ENCODE measurements at regions not wholly inside any gene's neighbourhood (a gene's known extent, or its start where the extent isn't known, plus 50 kb on each side); places are given as distances from the start of the nearest gene placed in this dataset.

- TF ChIP-seq POLR2AphosphoS5 (IDR thresholded peaks at IDR 0.05) = no peak
- TF ChIP-seq CTCF (IDR thresholded peaks at IDR 0.05) = no peak
- no peak for TF ChIP-seq EP300 (IDR thresholded peaks at IDR 0.05)
- no peak for TF ChIP-seq POLR2A (IDR thresholded peaks at IDR 0.05)
- Histone ChIP-seq H3K4me1 (peaks cover 3% of the 10 kb centered on the region), H3K36me3 (no peaks in the 10 kb centered on the region), H3K4me3 (no peak overlapping the region), H3K9me3 (no peaks in the 10 kb centered on the region), H3K27me3 (no peaks in the 10 kb centered on the region), H3K27ac (no peak overlapping the region)
- 62% methylated on average over 1 of the region's 1 CpG for WGBS
- no peak for DNase-seq (ENCODE audit: low spot score in 2 of 2)
Measured at GRCh38 chr21:16968436-16968835, 544.4 kb upstream of the CXADR start.

GRCh38 chr21:16969636-16970035 is 543.2 kb upstream of the CXADR start:
- H3K27ac ChIP-seq = no peak overlapping the region
- H3K4me3 ChIP-seq = no peak overlapping the region
- 53% methylated on average over 2 of the region's 2 CpGs for WGBS
- no peaks in the 10 kb centered on the region for H3K9me3 ChIP-seq
- DNase-seq (ENCODE audit: low spot score in 2 of 2) = no peak
- no peaks in the 10 kb centered on the region for H3K27me3 ChIP-seq
- no peaks in the 10 kb centered on the region for H3K36me3 ChIP-seq
- peaks cover 3% of the 10 kb centered on the region for H3K4me1 ChIP-seq
- TF ChIP-seq EP300 (IDR thresholded peaks at IDR 0.05) (no peak), POLR2AphosphoS5 (IDR thresholded peaks at IDR 0.05) (no peak), CTCF (IDR thresholded peaks at IDR 0.05) (no peak)

- Histone ChIP-seq H3K36me3 (no peaks in the 10 kb centered on the region), H3K27me3 (no peaks in the 10 kb centered on the region), H3K9me3 (no peaks in the 10 kb centered on the region), H3K4me1 (peaks cover 15% of the 10 kb centered on the region), H3K27ac (no peak overlapping the region), H3K4me3 (no peak overlapping the region)
- WGBS = 88% methylated on average over 8 of the region's 8 CpGs
- DNase-seq (ENCODE audit: low spot score in 2 of 2) = no peak
- no peak for TF ChIP-seq POLR2A (IDR thresholded peaks at IDR 0.05)
- no peak for TF ChIP-seq CTCF (IDR thresholded peaks at IDR 0.05)
- TF ChIP-seq POLR2AphosphoS5 (IDR thresholded peaks at IDR 0.05) = no peak
- no peak for TF ChIP-seq EP300 (IDR thresholded peaks at IDR 0.05)
Measured at GRCh38 chr21:16974060-16974459, 538.8 kb upstream of the CXADR start.

GRCh38 chr21:16976193-16976592 is 536.6 kb upstream of the CXADR start:
- no peaks in the 10 kb centered on the region for H3K36me3 ChIP-seq
- no peak overlapping the region for H3K4me3 ChIP-seq
- WGBS = 19% methylated on average over 2 of the region's 2 CpGs
- H3K4me1 ChIP-seq = peaks cover 15% of the 10 kb centered on the region
- H3K27me3 ChIP-seq = no peaks in the 10 kb centered on the region
- DNase-seq (ENCODE audit: low spot score in 2 of 2) = no peak
- TF ChIP-seq POLR2AphosphoS5 (IDR thresholded peaks at IDR 0.05) (no peak), EP300 (IDR thresholded peaks at IDR 0.05) (no peak), POLR2A (IDR thresholded peaks at IDR 0.05) (no peak), CTCF (IDR thresholded peaks at IDR 0.05) (no peak)
- H3K27ac ChIP-seq = no peak overlapping the region
- H3K9me3 ChIP-seq = no peaks in the 10 kb centered on the region

- no peak overlapping the region for H3K4me3 ChIP-seq
- DNase-seq (ENCODE audit: low spot score in 2 of 2) = no peak
- no peaks in the 10 kb centered on the region for H3K9me3 ChIP-seq
- H3K27me3 ChIP-seq = no peaks in the 10 kb centered on the region
- no peak for TF ChIP-seq POLR2AphosphoS5 (IDR thresholded peaks at IDR 0.05)
- no peak for TF ChIP-seq EP300 (IDR thresholded peaks at IDR 0.05)
- no peak for TF ChIP-seq POLR2A (IDR thresholded peaks at IDR 0.05)
- H3K27ac ChIP-seq = no peak overlapping the region
- 64% methylated on average over 3 of the region's 4 CpGs for WGBS
- H3K36me3 ChIP-seq = no peaks in the 10 kb centered on the region
- peaks cover 15% of the 10 kb centered on the region for H3K4me1 ChIP-seq
Measured at GRCh38 chr21:16978309-16978895, 534.4 kb upstream of the CXADR start.

- Histone ChIP-seq H3K4me1 (peaks cover 15% of the 10 kb centered on the region), H3K27me3 (no peaks in the 10 kb centered on the region), H3K36me3 (no peaks in the 10 kb centered on the region), H3K4me3 (no peak overlapping the region), H3K9me3 (no peaks in the 10 kb centered on the region), H3K27ac (no peak overlapping the region)
- no peak for DNase-seq (ENCODE audit: low spot score in 2 of 2)
- WGBS = 93% methylated on average over 3 of the region's 3 CpGs
- TF ChIP-seq EP300 (IDR thresholded peaks at IDR 0.05) = no peak
- TF ChIP-seq CTCF (IDR thresholded peaks at IDR 0.05) = no peak
- no peak for TF ChIP-seq POLR2A (IDR thresholded peaks at IDR 0.05)
- no peak for TF ChIP-seq POLR2AphosphoS5 (IDR thresholded peaks at IDR 0.05)
Measured at GRCh38 chr21:16979574-16979973, 533.3 kb upstream of the CXADR start.

All from suprapubic skin (tissue), 4 donors.